ENCODE measurements at regions not wholly inside any gene's neighbourhood (a gene's known extent, or its start where the extent isn't known, plus 50 kb on each side); places are given as distances from the start of the nearest gene placed in this dataset.
A peak's percentile ranks its signal among the peaks of the same experiment; 100 is the strongest.

GRCh38 chr14:103195828-103196615 lies 72.8 kb downstream of the TNFAIP2 start:
- Histone ChIP-seq H3K27ac (ENCODE audit: low read length) (no peak overlapping the region), H3K36me3 (ENCODE audit: insufficient read depth, low read depth, low read length) (no peaks in the 10 kb centered on the region), H3K27me3 (ENCODE audit: insufficient read depth, low read length) (no peaks in the 10 kb centered on the region), H3K9ac (ENCODE audit: low read depth, low read length) (no peak overlapping the region), H3K4me1 (ENCODE audit: insufficient read depth, low read length) (no peaks in the 10 kb centered on the region), H3K4me3 (ENCODE audit: low read length) (no peak overlapping the region), H3K9me3 (ENCODE audit: insufficient read depth, low read depth, low read length) (no peaks in the 10 kb centered on the region)

DNA sequence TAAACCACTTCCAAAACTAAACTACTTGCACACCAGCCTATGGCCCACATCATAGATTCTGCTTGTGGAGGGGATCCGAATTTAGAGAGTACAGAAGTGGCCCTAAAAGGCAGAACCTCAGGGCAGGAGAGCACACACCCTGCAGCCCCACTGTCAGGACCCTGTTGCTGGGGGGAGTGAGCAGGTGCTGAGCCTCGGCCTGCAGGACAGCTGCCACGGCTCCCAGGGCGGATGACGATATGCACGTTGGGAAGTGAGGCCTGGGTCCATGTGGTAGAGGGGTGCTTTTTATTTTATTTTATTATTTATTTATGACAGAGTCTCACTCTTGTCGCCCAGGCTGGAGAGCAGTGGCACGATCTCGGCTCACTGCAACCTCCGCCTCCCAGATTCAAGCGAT lies 73.5 kb downstream of the TNFAIP2 start:
- H3K9me3 ChIP-seq (ENCODE audit: insufficient read depth, low read depth, low read length): peaks cover 3% of the 10 kb centered on the region; the same call in 1 of the 2 replicates
- no peaks in the 10 kb centered on the region for H3K36me3 ChIP-seq (ENCODE audit: insufficient read depth, low read depth, low read length)
- H3K27ac ChIP-seq (ENCODE audit: low read length): no peak overlapping the region
- no peak overlapping the region for H3K9ac ChIP-seq (ENCODE audit: low read depth, low read length)
- H3K27me3 ChIP-seq (ENCODE audit: insufficient read depth, low read length): no peaks in the 10 kb centered on the region
- no peak overlapping the region for H3K4me3 ChIP-seq (ENCODE audit: low read length)
- no peaks in the 10 kb centered on the region for H3K4me1 ChIP-seq (ENCODE audit: insufficient read depth, low read length)

GRCh38 chr14:103198131-103199105 lies 75.2 kb downstream of the TNFAIP2 start:
- no peaks in the 10 kb centered on the region for H3K27me3 ChIP-seq (ENCODE audit: insufficient read depth, low read length)
- no peaks in the 10 kb centered on the region for H3K4me1 ChIP-seq (ENCODE audit: insufficient read depth, low read length)
- no peak overlapping the region for H3K9ac ChIP-seq (ENCODE audit: low read depth, low read length)
- H3K36me3 ChIP-seq (ENCODE audit: insufficient read depth, low read depth, low read length): no peaks in the 10 kb centered on the region
- peaks cover 13% of the 10 kb centered on the region for H3K9me3 ChIP-seq (ENCODE audit: insufficient read depth, low read depth, low read length)
- no peak overlapping the region for H3K27ac ChIP-seq (ENCODE audit: low read length)
- H3K4me3 ChIP-seq (ENCODE audit: low read length): no peak overlapping the region

GRCh38 chr14:103199124-103199523 lies 75.9 kb downstream of the TNFAIP2 start:
- Histone ChIP-seq H3K4me3 (ENCODE audit: low read length) (no peak overlapping the region), H3K27ac (ENCODE audit: low read length) (no peak overlapping the region), H3K36me3 (ENCODE audit: insufficient read depth, low read depth, low read length) (no peaks in the 10 kb centered on the region), H3K27me3 (ENCODE audit: insufficient read depth, low read length) (no peaks in the 10 kb centered on the region), H3K4me1 (ENCODE audit: insufficient read depth, low read length) (no peaks in the 10 kb centered on the region), H3K9ac (ENCODE audit: low read depth, low read length) (no peak overlapping the region), H3K9me3 (ENCODE audit: insufficient read depth, low read depth, low read length) (peaks cover 20% of the 10 kb centered on the region)

GRCh38 chr14:103201801-103202200 lies 78.5 kb downstream of the TNFAIP2 start:
- no peak overlapping the region for H3K4me3 ChIP-seq (ENCODE audit: low read length)
- no peak overlapping the region for H3K9ac ChIP-seq (ENCODE audit: low read depth, low read length)
- H3K9me3 ChIP-seq (ENCODE audit: insufficient read depth, low read depth, low read length): peaks cover 37% of the 10 kb centered on the region
- H3K4me1 ChIP-seq (ENCODE audit: insufficient read depth, low read length): 0 out of 2 replicates have a peak, but pooled peaks cover 2% of the 10 kb centered on the region
- H3K27me3 ChIP-seq (ENCODE audit: insufficient read depth, low read length): peaks cover 12% of the 10 kb centered on the region
- H3K36me3 ChIP-seq (ENCODE audit: insufficient read depth, low read depth, low read length): no peaks in the 10 kb centered on the region
- H3K27ac ChIP-seq (ENCODE audit: low read length): no peak overlapping the region

DNA sequence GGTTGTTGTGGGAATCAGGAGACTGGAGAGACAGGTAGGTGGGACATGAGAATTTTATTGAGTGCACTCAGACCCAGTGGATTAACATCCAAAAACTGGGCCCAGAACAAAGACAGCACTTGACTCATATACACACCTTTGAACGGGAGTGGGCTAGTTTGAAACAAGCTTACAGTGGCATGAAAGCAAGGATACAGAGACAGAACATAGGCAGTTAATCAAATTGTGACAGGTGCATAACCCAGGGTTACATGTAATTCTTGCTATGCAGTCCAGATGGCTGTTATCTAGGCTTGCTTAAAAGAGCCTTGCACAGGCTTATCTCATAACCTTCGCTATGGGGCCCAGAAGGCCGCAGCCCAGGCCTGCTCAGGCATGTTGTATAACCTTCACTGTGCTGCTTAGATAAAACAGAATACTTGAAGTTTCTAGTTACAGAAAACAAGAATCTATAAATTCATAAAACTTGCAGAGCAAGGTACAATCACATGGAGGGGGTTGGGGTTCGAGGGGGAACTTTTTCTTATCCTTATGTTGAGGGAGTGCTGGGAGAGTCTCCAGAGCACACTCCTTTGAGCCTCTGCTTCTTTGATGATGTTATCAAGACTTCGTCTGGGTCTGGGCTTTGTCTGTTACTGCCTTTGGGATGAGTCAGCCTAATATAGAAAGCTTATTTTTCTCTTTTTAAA lies 81.7 kb downstream of the TNFAIP2 start:
- no peak overlapping the region for H3K9ac ChIP-seq (ENCODE audit: low read depth, low read length)
- peaks cover 37% of the 10 kb centered on the region for H3K9me3 ChIP-seq (ENCODE audit: insufficient read depth, low read depth, low read length)
- no peak overlapping the region for H3K4me3 ChIP-seq (ENCODE audit: low read length)
- peaks cover 44% of the 10 kb centered on the region for H3K27me3 ChIP-seq (ENCODE audit: insufficient read depth, low read length)
- H3K4me1 ChIP-seq (ENCODE audit: insufficient read depth, low read length): peaks cover 3% of the 10 kb centered on the region; the same call in 1 of the 2 replicates
- H3K36me3 ChIP-seq (ENCODE audit: insufficient read depth, low read depth, low read length): no peaks in the 10 kb centered on the region
- no peak overlapping the region for H3K27ac ChIP-seq (ENCODE audit: low read length)

DNA sequence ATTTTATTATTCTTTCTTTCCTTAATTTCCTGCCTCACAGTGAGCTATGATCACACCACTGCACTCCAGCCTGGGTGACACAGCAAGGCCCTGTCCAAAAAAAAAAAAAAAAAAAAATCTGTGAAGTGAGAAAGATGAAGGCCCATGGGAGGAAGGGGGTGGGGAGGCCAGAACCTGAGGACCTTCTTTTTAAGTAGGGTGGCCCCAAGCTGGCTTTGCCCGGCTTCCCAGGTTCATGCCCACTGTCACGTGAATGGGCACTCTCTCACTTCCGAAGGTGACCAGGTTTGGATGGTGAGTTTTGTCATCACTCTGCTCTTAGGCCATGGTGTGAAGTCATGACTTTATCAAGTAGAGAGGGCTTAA lies 82.3 kb downstream of the TNFAIP2 start:
- peaks cover 37% of the 10 kb centered on the region for H3K9me3 ChIP-seq (ENCODE audit: insufficient read depth, low read depth, low read length)
- no peak overlapping the region for H3K4me3 ChIP-seq (ENCODE audit: low read length)
- H3K27me3 ChIP-seq (ENCODE audit: insufficient read depth, low read length): peaks cover 46% of the 10 kb centered on the region
- no peak overlapping the region for H3K27ac ChIP-seq (ENCODE audit: low read length)
- no peaks in the 10 kb centered on the region for H3K36me3 ChIP-seq (ENCODE audit: insufficient read depth, low read depth, low read length)
- H3K4me1 ChIP-seq (ENCODE audit: insufficient read depth, low read length): peaks cover 3% of the 10 kb centered on the region; the same call in 1 of the 2 replicates
- H3K9ac ChIP-seq (ENCODE audit: low read depth, low read length): no peak overlapping the region

DNA sequence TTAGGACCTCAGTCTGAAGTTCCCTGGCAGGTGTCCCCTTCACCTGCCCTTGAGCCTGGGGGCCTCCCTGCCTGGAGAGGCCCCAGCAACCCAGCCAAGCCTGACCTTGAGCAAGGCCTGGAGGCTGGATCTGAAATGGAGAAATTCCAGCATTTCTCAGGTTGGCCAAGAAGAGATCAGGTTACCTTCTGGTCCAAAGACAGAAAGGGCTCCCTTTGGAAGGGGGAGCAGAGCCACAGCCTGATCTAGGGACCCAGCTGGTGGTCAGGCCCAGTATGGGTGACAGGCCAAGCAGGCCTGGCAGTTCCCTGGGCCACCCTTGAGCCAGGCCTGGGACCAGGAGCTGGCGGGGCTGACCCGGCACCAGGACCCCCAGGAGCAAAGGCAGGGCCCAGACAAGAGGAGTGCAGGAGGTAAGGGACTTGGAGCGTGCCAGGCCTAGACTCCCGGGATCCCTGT lies 82.8 kb downstream of the TNFAIP2 start:
- Histone ChIP-seq H3K9me3 (ENCODE audit: insufficient read depth, low read depth, low read length) (peaks cover 37% of the 10 kb centered on the region), H3K4me3 (ENCODE audit: low read length) (no peak overlapping the region), H3K4me1 (ENCODE audit: insufficient read depth, low read length) (peaks cover 3% of the 10 kb centered on the region; the same call in 1 of the 2 replicates), H3K27ac (ENCODE audit: low read length) (no peak overlapping the region), H3K27me3 (ENCODE audit: insufficient read depth, low read length) (peaks cover 46% of the 10 kb centered on the region), H3K9ac (ENCODE audit: low read depth, low read length) (no peak overlapping the region), H3K36me3 (ENCODE audit: insufficient read depth, low read depth, low read length) (no peaks in the 10 kb centered on the region)

GRCh38 chr14:103206836-103207387 lies 83.7 kb downstream of the TNFAIP2 start:
- Histone ChIP-seq H3K9ac (ENCODE audit: low read depth, low read length) (no peak overlapping the region; the same call in 1 of the 2 replicates), H3K9me3 (ENCODE audit: insufficient read depth, low read depth, low read length) (peaks cover 32% of the 10 kb centered on the region), H3K27me3 (ENCODE audit: insufficient read depth, low read length) (peaks cover 46% of the 10 kb centered on the region), H3K27ac (ENCODE audit: low read length) (no peak overlapping the region), H3K4me3 (ENCODE audit: low read length) (peak overlapping the region; percentile 68), H3K36me3 (ENCODE audit: insufficient read depth, low read depth, low read length) (no peaks in the 10 kb centered on the region), H3K4me1 (ENCODE audit: insufficient read depth, low read length) (peaks cover 3% of the 10 kb centered on the region; the same call in 1 of the 2 replicates)

- H3K27ac ChIP-seq (ENCODE audit: low read length): no peak overlapping the region
- peaks cover 27% of the 10 kb centered on the region for H3K9me3 ChIP-seq (ENCODE audit: insufficient read depth, low read depth, low read length)
- peaks cover 3% of the 10 kb centered on the region; the same call in 1 of the 2 replicates for H3K4me1 ChIP-seq (ENCODE audit: insufficient read depth, low read length)
- H3K4me3 ChIP-seq (ENCODE audit: low read length): peak overlapping the region; percentile 68; the same call in 1 of the 2 replicates
- no peak overlapping the region; the same call in 1 of the 2 replicates for H3K9ac ChIP-seq (ENCODE audit: low read depth, low read length)
- H3K36me3 ChIP-seq (ENCODE audit: insufficient read depth, low read depth, low read length): no peaks in the 10 kb centered on the region
- H3K27me3 ChIP-seq (ENCODE audit: insufficient read depth, low read length): peaks cover 46% of the 10 kb centered on the region
These were observed 84.3 kb downstream of the TNFAIP2 start for GRCh38 chr14:103207388-103208072.

All from iPS-20b (cell line).